Sigmoid colon (tissue), 6 donors: ENCODE measurements at regions not wholly inside any gene's neighbourhood (a gene's known extent, or its start where the extent isn't known, plus 50 kb on each side); places are given as distances from the start of the nearest gene placed in this dataset.
A peak's percentile ranks its signal among the peaks of the same experiment; 100 is the strongest.

Source experiments
- DNase-seq: peaks from one replicate; pipeline ENCODE4 v3.0.0-alpha.2; 2019
- H3K27ac ChIP-seq, 4 donors: fragments of 200-600 bp; sonication (generic); one replicate each; pipeline ENCODE4 v1.5.1; 2016 to 2019; ENCODE audit warnings: mild to moderate bottlenecking in 1 of 4
- H3K27me3 ChIP-seq, 3 donors: fragments of 200-600 bp; sonication (generic); one replicate each; pipeline ENCODE4 v1.5.1; 2019; ENCODE audit warnings: mild to moderate bottlenecking in 1 of 3
- H3K36me3 ChIP-seq, 4 donors: fragments of 200-600 bp; sonication (generic); one replicate each; pipeline ENCODE4 v1.5.1; 2016 to 2019
- H3K4me1 ChIP-seq, 4 donors: fragments of 200-600 bp; sonication (generic); one replicate each; pipeline ENCODE4 v1.5.1; 2017 to 2019
- H3K4me3 ChIP-seq, 4 donors: fragments of 200-600 bp; sonication (generic); one replicate each; pipeline ENCODE4 v1.5.1; 2017 to 2019; ENCODE audit warnings: mild to moderate bottlenecking in 2 of 4, moderate library complexity in 1 of 4
- H3K9me3 ChIP-seq, 4 donors: fragments of 200-600 bp in 3 of 4; sonication (generic) in 3 of 4; one replicate each; pipeline versions ENCODE4 v1.5.1 to v1.6.1; 2013 to 2019
- CTCF ChIP-seq, 4 experiments: fragments of 450-650 bp in 3 of 4; fragments of 200-600 bp in 1 of 4; IDR thresholded peaks; one replicate each; pipeline ENCODE4 v1.5.1; 2016 to 2019; ENCODE audit warnings: antibody characterized with exemption in 4 of 4, mild to moderate bottlenecking in 3 of 4, moderate library complexity in 2 of 4
- EP300 ChIP-seq, 4 donors: sonication (generic); formaldehyde crosslinking; IDR thresholded peaks; one replicate each; pipeline ENCODE4 v1.6.1; 2017; ENCODE audit warnings: antibody characterized with exemption in 4 of 4
- POLR2A ChIP-seq, 2 donors: fragments of 450-650 bp; IDR thresholded peaks; one replicate each; pipeline ENCODE4 v1.6.1; 2016; ENCODE audit warnings: antibody characterized with exemption in 2 of 2, mild to moderate bottlenecking in 2 of 2, moderate library complexity in 2 of 2
- POLR2AphosphoS5 ChIP-seq, 4 donors: sonication (generic); formaldehyde crosslinking; IDR thresholded peaks; one replicate each; pipeline ENCODE4 v1.6.1; 2017; ENCODE audit warnings: antibody characterized with exemption in 4 of 4
- WGBS, 2 donors: extraction: QIAGEN DNeasy Blood & Tissue Kit; methylation state at CpG; one replicate each; pipeline ENCODE4 v1.1.7; 2013; 5-methylcytosine and 5-hydroxymethylcytosine counted together
- intact Hi-C: fragments of 100-400 bp; cut with DNase I; formaldehyde crosslinking; loops from one replicate; pipeline ENCODE4 v1.15.1; 2023
- donor health status: healthy with polysubstance abuse.
- donor health status: healthy.

- TF ChIP-seq EP300 (IDR thresholded peaks at IDR 0.05) (no peak), CTCF (IDR thresholded peaks at IDR 0.05) (no peak)
- intact Hi-C loops = loop anchor here (10.0 kb wide), 3 partner anchors 771 to 1151 kb away; no protein-coding TSS in a partner anchor
- Histone ChIP-seq H3K4me3 (no peak overlapping the region), H3K9me3 (no peaks in the 10 kb centered on the region), H3K27ac (no peak overlapping the region), H3K36me3 (no peaks in the 10 kb centered on the region), H3K27me3 (no peaks in the 10 kb centered on the region), H3K4me1 (no peaks in the 10 kb centered on the region)
- DNase-seq = no peak
- 40 to 63% methylated on average over 3 of the region's 3 CpGs for WGBS, 2 donors
These were observed 414.9 kb downstream of the TMEM114 start for GRCh38 chr16:8175411-8175810.

DNA sequence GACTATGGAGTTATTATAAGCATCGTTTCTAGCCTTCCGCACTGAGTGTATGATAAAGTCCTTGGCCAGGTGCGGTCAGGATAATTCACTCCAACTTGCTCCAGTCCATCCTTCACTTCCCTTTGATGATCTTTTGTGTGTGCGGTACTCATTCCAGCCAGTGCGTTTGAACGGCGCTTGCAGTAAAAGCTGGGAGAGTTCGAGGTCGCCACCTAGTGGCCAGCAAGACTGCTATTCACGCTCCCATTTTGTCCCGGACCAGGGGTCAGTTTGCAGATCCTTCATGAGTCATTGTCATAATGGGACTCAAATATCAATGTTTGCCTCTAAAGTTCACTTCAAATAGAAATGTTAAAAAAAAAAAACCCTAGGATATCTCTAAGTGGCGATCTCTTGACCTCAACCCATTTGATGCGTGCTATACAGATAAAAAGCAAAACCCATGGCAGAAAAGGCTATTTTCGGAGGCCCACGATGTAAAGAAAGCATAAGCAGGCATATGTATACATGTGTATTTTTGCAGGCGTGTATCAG is 417.1 kb downstream of the TMEM114 start:
- TF ChIP-seq POLR2A (IDR thresholded peaks at IDR 0.05) (no peak), CTCF (IDR thresholded peaks at IDR 0.05) (peak; percentile 19 to 69 (median 53))
- Histone ChIP-seq H3K4me1 (no peaks in the 10 kb centered on the region), H3K9me3 (no peaks in the 10 kb centered on the region), H3K4me3 (no peak overlapping the region), H3K36me3 (no peaks in the 10 kb centered on the region), H3K27ac (no peak overlapping the region), H3K27me3 (no peaks in the 10 kb centered on the region)
- 25 to 26% methylated on average over 16 of the region's 16 CpGs for WGBS, 2 donors
- intact Hi-C loops = loop anchor here (10.0 kb wide), 3 partner anchors 768 to 1148 kb away; no protein-coding TSS in a partner anchor
- DNase-seq = no peak

- Histone ChIP-seq H3K27ac (no peak overlapping the region), H3K4me3 (no peak overlapping the region), H3K9me3 (no peaks in the 10 kb centered on the region), H3K4me1 (no peaks in the 10 kb centered on the region), H3K27me3 (no peaks in the 10 kb centered on the region), H3K36me3 (no peaks in the 10 kb centered on the region)
- 70 to 82% methylated on average over 7 of the region's 7 CpGs for WGBS, 2 donors
- TF ChIP-seq CTCF (IDR thresholded peaks at IDR 0.05) = no peak
- no peak for TF ChIP-seq POLR2A (IDR thresholded peaks at IDR 0.05)
- TF ChIP-seq POLR2AphosphoS5 (IDR thresholded peaks at IDR 0.05) = no peak
- TF ChIP-seq EP300 (IDR thresholded peaks at IDR 0.05) = no peak
- no peak for DNase-seq
- intact Hi-C loops = loop anchor here (10.0 kb wide), 3 partner anchors 768 to 1148 kb away; no protein-coding TSS in a partner anchor
These were observed 417.8 kb downstream of the TMEM114 start for GRCh38 chr16:8172551-8172950.

GRCh38 chr16:8168016-8168415 is 422.3 kb downstream of the TMEM114 start:
- H3K9me3 ChIP-seq = no peaks in the 10 kb centered on the region
- WGBS, 2 donors = 81 to 84% methylated on average over 10 of the region's 10 CpGs
- H3K36me3 ChIP-seq = no peaks in the 10 kb centered on the region
- DNase-seq = no peak
- H3K4me3 ChIP-seq = no peak overlapping the region
- no peaks in the 10 kb centered on the region for H3K27me3 ChIP-seq
- TF ChIP-seq POLR2A (IDR thresholded peaks at IDR 0.05) (no peak), EP300 (IDR thresholded peaks at IDR 0.05) (no peak), CTCF (IDR thresholded peaks at IDR 0.05) (no peak), POLR2AphosphoS5 (IDR thresholded peaks at IDR 0.05) (no peak)
- no peaks in the 10 kb centered on the region for H3K4me1 ChIP-seq
- no peak overlapping the region for H3K27ac ChIP-seq
- intact Hi-C loops = no loop called here

DNA sequence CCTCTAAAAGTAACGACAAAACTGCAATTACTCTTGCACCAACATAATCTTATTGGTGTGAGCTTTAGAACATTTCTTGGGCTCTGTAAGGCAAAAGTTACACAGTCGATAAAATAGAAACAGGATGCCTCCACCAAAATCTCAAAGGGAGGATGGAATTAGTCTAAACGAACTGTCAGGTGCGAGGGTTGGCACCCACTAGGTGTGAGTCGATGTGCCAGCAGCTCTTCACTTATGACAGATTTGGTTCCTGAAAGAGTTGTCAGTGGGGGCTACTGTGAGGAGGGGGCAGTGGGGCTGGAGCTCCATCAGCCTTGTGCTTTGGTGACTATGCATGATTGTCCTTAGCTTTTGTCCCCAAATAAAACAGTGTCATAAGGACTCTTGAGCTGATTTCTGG is 422.9 kb downstream of the TMEM114 start:
- Histone ChIP-seq H3K4me1 (no peaks in the 10 kb centered on the region), H3K9me3 (no peaks in the 10 kb centered on the region), H3K27ac (no peak overlapping the region), H3K4me3 (no peak overlapping the region), H3K36me3 (no peaks in the 10 kb centered on the region), H3K27me3 (no peaks in the 10 kb centered on the region)
- no peak for DNase-seq
- intact Hi-C loops = no loop called here
- WGBS, 2 donors = 91 to 92% methylated on average over 5 of the region's 5 CpGs
- TF ChIP-seq EP300 (IDR thresholded peaks at IDR 0.05) = no peak
- no peak for TF ChIP-seq POLR2A (IDR thresholded peaks at IDR 0.05)
- no peak for TF ChIP-seq POLR2AphosphoS5 (IDR thresholded peaks at IDR 0.05)
- TF ChIP-seq CTCF (IDR thresholded peaks at IDR 0.05) = no peak
